Liver (tissue), 8 donors: ENCODE measurements at regions not wholly inside any gene's neighbourhood (a gene's known extent, or its start where the extent isn't known, plus 50 kb on each side); places are given as distances from the start of the nearest gene placed in this dataset.

Experiments
- DNase-seq: peaks from one replicate; pipeline ENCODE4 v3.0.0-alpha.2; 2017; ENCODE audit warnings: low spot score
- H3K27ac ChIP-seq, 2 donors: one replicate each; pipeline ENCODE4 v1.7.0; 2013; ENCODE audit warnings: inconsistent platforms in 2 of 2, low read length in 2 of 2, control low read depth in 1 of 2, low read depth in 1 of 2, mild to moderate bottlenecking in 1 of 2
- H3K27me3 ChIP-seq, 4 donors: one replicate each; pipeline versions ENCODE4 v1.6.1 to v1.7.0; 2013; ENCODE audit warnings: low read length in 3 of 4, inconsistent platforms in 1 of 4, mild to moderate bottlenecking in 1 of 4, moderate library complexity in 1 of 4; ENCODE audit not compliant: control insufficient read depth in 4 of 4, insufficient read depth in 4 of 4
- H3K36me3 ChIP-seq, 4 donors: one replicate each; pipeline versions ENCODE4 v1.6.1 to v1.7.0; 2013; ENCODE audit warnings: low read length in 3 of 4, mild to moderate bottlenecking in 3 of 4, low read depth in 1 of 4, moderate library complexity in 1 of 4; ENCODE audit not compliant: control insufficient read depth in 4 of 4, insufficient read depth in 3 of 4
- H3K4me1 ChIP-seq, 4 donors: one replicate each; pipeline versions ENCODE4 v1.6.1 to v1.7.0; 2013; ENCODE audit warnings: low read length in 3 of 4, mild to moderate bottlenecking in 3 of 4, moderate library complexity in 1 of 4; ENCODE audit not compliant: control insufficient read depth in 4 of 4, insufficient read depth in 4 of 4
- H3K4me3 ChIP-seq, 3 donors: one replicate each; pipeline versions ENCODE4 v1.6.1 to v1.7.0; 2013; ENCODE audit warnings: low read length in 3 of 3, control low read depth in 1 of 3, low read depth in 1 of 3, mild to moderate bottlenecking in 1 of 3
- H3K9ac ChIP-seq, 2 donors: one replicate each; pipeline ENCODE4 v1.7.0; 2013; ENCODE audit warnings: low read length in 2 of 2, mild to moderate bottlenecking in 2 of 2, moderate library complexity in 2 of 2, control low read depth in 1 of 2, low read depth in 1 of 2
- H3K9me3 ChIP-seq, 4 donors: one replicate each; pipeline versions ENCODE4 v1.6.1 to v1.7.0; 2013; ENCODE audit warnings: low read length in 3 of 4; ENCODE audit not compliant: control insufficient read depth in 4 of 4
- ATF3 ChIP-seq: IDR thresholded peaks from 2 replicates; pipeline ENCODE4 v1.6.1; 2016; ENCODE audit warnings: antibody characterized with exemption
- CTCF ChIP-seq: fragments of 150-350 bp; IDR thresholded peaks from 2 replicates; pipeline ENCODE4 v1.5.1; 2017; ENCODE audit warnings: improper control_type of control experiment, low read depth, low read length; ENCODE audit not compliant: missing input control
- EGR1 ChIP-seq, 2 donors: IDR thresholded peaks; 2 replicates each; pipeline ENCODE4 v1.6.1; 2016 to 2018; ENCODE audit warnings: antibody characterized with exemption in 2 of 2, low read depth in 2 of 2
- FOXA1 ChIP-seq: IDR thresholded peaks from 2 replicates; pipeline ENCODE4 v1.6.1; 2016; ENCODE audit warnings: antibody characterized with exemption
- FOXA2 ChIP-seq: IDR thresholded peaks from 2 replicates; pipeline ENCODE4 v1.6.1; 2016; ENCODE audit warnings: antibody characterized with exemption
- GABPA ChIP-seq, 2 donors: IDR thresholded peaks in 1 of 2; conservative IDR thresholded peaks in 1 of 2; 2 replicates each; pipeline ENCODE4 v1.6.1; 2016; ENCODE audit warnings: antibody characterized with exemption in 2 of 2, mild to moderate bottlenecking in 1 of 2, moderate library complexity in 1 of 2
- HNF4A ChIP-seq, 2 donors: conservative IDR thresholded peaks; 2 replicates each; pipeline ENCODE4 v1.6.1; 2016; ENCODE audit warnings: antibody characterized with exemption in 2 of 2, mild to moderate bottlenecking in 2 of 2
- HNF4G ChIP-seq: IDR thresholded peaks from 2 replicates; pipeline ENCODE4 v1.6.1; 2016; ENCODE audit warnings: antibody characterized with exemption
- JUND ChIP-seq, 2 donors: IDR thresholded peaks; 2 replicates each; pipeline ENCODE4 v1.6.1; 2016; ENCODE audit warnings: antibody characterized with exemption in 2 of 2
- MAX ChIP-seq: IDR thresholded peaks from 2 replicates; pipeline ENCODE4 v1.6.1; 2016; ENCODE audit warnings: antibody characterized with exemption
- NR2F2 ChIP-seq: IDR thresholded peaks from 2 replicates; pipeline ENCODE4 v1.6.1; 2016; ENCODE audit warnings: antibody characterized with exemption
- RAD21 ChIP-seq, 2 donors: IDR thresholded peaks; 2 replicates each; pipeline ENCODE4 v1.6.1; 2016; ENCODE audit warnings: antibody characterized with exemption in 2 of 2, mild to moderate bottlenecking in 2 of 2
- REST ChIP-seq: IDR thresholded peaks from 2 replicates; pipeline ENCODE4 v1.6.1; 2016; ENCODE audit warnings: antibody characterized with exemption, mild to moderate bottlenecking
- RXRA ChIP-seq, 2 donors: IDR thresholded peaks; 2 replicates each; pipeline ENCODE4 v1.6.1; 2017 to 2018; ENCODE audit warnings: antibody characterized with exemption in 2 of 2, mild to moderate bottlenecking in 1 of 2
- SP1 ChIP-seq: IDR thresholded peaks from 2 replicates; pipeline ENCODE4 v1.6.1; 2018; ENCODE audit warnings: antibody characterized with exemption, mild to moderate bottlenecking
- TAF1 ChIP-seq: conservative IDR thresholded peaks from 2 replicates; pipeline ENCODE4 v1.6.1; 2016; ENCODE audit warnings: antibody characterized with exemption, mild to moderate bottlenecking
- YY1 ChIP-seq: IDR thresholded peaks from 2 replicates; pipeline ENCODE4 v1.6.1; 2016; ENCODE audit warnings: antibody characterized with exemption, mild to moderate bottlenecking
- ZBTB33 ChIP-seq: IDR thresholded peaks from 2 replicates; pipeline ENCODE4 v1.6.1; 2016; ENCODE audit warnings: antibody characterized with exemption
- WGBS: extraction: QIAGEN DNeasy Blood & Tissue Kit; methylation state at CpG from one replicate; pipeline ENCODE4 v1.1.7; 2013; 5-methylcytosine and 5-hydroxymethylcytosine counted together
- donor health status: healthy.
- donor health status: healthy.
- donor health status: healthy.
- donor health status: healthy.
- donor health status: healthy.

GRCh38 chr6:19569563-19569962 lies 267.6 kb upstream of the ID4 start:
- Histone ChIP-seq H3K9me3 (no peaks in the 10 kb centered on the region), H3K4me3 (no peak overlapping the region), H3K27ac (no peak overlapping the region), H3K27me3 (no peaks in the 10 kb centered on the region), H3K9ac (no peak overlapping the region), H3K36me3 (no peaks in the 10 kb centered on the region), H3K4me1 (no peaks in the 10 kb centered on the region)
- 59% methylated on average over 3 of the region's 3 CpGs for WGBS
- TF ChIP-seq RAD21 (IDR thresholded peaks at IDR 0.05) (no peak), NR2F2 (no peak), RXRA (IDR thresholded peaks at IDR 0.05) (no peak), MAX (no peak), TAF1 (no peak), GABPA (IDR thresholded peaks at IDR 0.05 in 1 of 2, conservative IDR thresholded peaks at IDR 0.05 in 1 of 2) (no peak), SP1 (no peak), EGR1 (IDR thresholded peaks at IDR 0.05; ENCODE audit: low read depth in 2 of 2) (no peak), HNF4A (conservative IDR thresholded peaks at IDR 0.05) (no peak), JUND (IDR thresholded peaks at IDR 0.05) (no peak), REST (no peak), FOXA2 (no peak), YY1 (no peak), ZBTB33 (no peak), FOXA1 (no peak), HNF4G (no peak), ATF3 (no peak), CTCF (no peak)
- DNase-seq, result no peak

GRCh38 chr6:19571176-19571575 lies 266.0 kb upstream of the ID4 start:
- no peaks in the 10 kb centered on the region for H3K27me3 ChIP-seq
- H3K9ac ChIP-seq, result no peak overlapping the region
- TF ChIP-seq NR2F2, result no peak
- TF ChIP-seq CTCF, result no peak
- no peak for TF ChIP-seq MAX
- no peak for TF ChIP-seq RAD21 (IDR thresholded peaks at IDR 0.05)
- no peak for TF ChIP-seq RXRA (IDR thresholded peaks at IDR 0.05)
- TF ChIP-seq JUND (IDR thresholded peaks at IDR 0.05), result no peak
- TF ChIP-seq TAF1, result no peak
- TF ChIP-seq HNF4A (conservative IDR thresholded peaks at IDR 0.05), result no peak
- TF ChIP-seq SP1, result no peak
- TF ChIP-seq FOXA1, result no peak
- no peak overlapping the region for H3K27ac ChIP-seq
- no peak for DNase-seq
- 76% methylated on average over 3 of the region's 3 CpGs for WGBS
- H3K36me3 ChIP-seq, result no peaks in the 10 kb centered on the region
- no peaks in the 10 kb centered on the region for H3K4me1 ChIP-seq
- no peaks in the 10 kb centered on the region for H3K9me3 ChIP-seq
- no peak overlapping the region for H3K4me3 ChIP-seq
